ENCODE measurements at regions not wholly inside any gene's neighbourhood (a gene's known extent, or its start where the extent isn't known, plus 50 kb on each side); places are given as distances from the start of the nearest gene placed in this dataset.

- H3K27me3 ChIP-seq = no peaks in the 10 kb centered on the region
- no peaks in the 10 kb centered on the region for H3K4me1 ChIP-seq (ENCODE audit: insufficient read depth)
- no peak for DNase-seq
- H3K27ac ChIP-seq = no peak overlapping the region
- H3K4me3 ChIP-seq = no peak overlapping the region
- WGBS, 3 donors = 88 to 94% (median 90%) methylated on average over 3 of the region's 3 CpGs
- intact Hi-C loops (cut with DNase I) = no loop called here
- TF ChIP-seq, protein P1, sequence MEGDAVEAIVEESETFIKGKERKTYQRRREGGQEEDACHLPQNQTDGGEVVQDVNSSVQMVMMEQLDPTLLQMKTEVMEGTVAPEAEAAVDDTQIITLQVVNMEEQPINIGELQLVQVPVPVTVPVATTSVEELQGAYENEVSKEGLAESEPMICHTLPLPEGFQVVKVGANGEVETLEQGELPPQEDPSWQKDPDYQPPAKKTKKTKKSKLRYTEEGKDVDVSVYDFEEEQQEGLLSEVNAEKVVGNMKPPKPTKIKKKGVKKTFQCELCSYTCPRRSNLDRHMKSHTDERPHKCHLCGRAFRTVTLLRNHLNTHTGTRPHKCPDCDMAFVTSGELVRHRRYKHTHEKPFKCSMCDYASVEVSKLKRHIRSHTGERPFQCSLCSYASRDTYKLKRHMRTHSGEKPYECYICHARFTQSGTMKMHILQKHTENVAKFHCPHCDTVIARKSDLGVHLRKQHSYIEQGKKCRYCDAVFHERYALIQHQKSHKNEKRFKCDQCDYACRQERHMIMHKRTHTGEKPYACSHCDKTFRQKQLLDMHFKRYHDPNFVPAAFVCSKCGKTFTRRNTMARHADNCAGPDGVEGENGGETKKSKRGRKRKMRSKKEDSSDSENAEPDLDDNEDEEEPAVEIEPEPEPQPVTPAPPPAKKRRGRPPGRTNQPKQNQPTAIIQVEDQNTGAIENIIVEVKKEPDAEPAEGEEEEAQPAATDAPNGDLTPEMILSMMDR (IDR thresholded peaks at IDR 0.05) = no peak
- TF ChIP-seq EP300 (IDR thresholded peaks at IDR 0.05) (no peak), POLR2A (IDR thresholded peaks at IDR 0.05) (no peak)
- no peaks in the 10 kb centered on the region for H3K9me3 ChIP-seq
- no peaks in the 10 kb centered on the region for H3K36me3 ChIP-seq
Observed at GRCh38 chr9:115513148-115513547, 395.2 kb upstream of the TNC start.

DNA sequence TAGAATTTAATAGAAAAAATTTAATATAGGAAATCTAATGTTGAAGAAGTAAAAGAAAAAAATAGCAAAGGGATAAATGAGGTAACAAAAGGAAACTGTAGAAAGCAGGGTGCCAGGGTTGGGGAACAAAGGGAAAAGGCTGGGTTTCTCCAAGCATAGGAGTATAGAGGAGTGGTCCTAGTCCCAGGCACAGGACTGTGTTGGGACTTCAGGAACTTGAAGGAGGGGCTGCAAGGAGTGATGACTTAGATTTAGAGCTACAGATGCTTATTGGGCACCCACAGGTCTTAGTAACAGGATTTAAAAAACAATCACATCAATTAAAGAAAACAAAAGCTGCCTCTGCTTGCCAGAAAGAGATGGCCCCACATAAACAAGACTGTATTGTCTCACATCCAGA, 396.5 kb upstream of the TNC start:
- intact Hi-C loops (cut with DNase I) = no loop called here
- DNase-seq = no peak
- Histone ChIP-seq H3K36me3 (no peaks in the 10 kb centered on the region), H3K27me3 (no peaks in the 10 kb centered on the region), H3K9me3 (no peaks in the 10 kb centered on the region), H3K27ac (no peak overlapping the region), H3K4me3 (no peak overlapping the region), H3K4me1 (ENCODE audit: insufficient read depth) (no peaks in the 10 kb centered on the region)
- no peak for TF ChIP-seq POLR2A (IDR thresholded peaks at IDR 0.05)
- TF ChIP-seq, protein P1 (IDR thresholded peaks at IDR 0.05) = no peak
- TF ChIP-seq EP300 (IDR thresholded peaks at IDR 0.05) = no peak

- TF ChIP-seq POLR2A (IDR thresholded peaks at IDR 0.05) = no peak
- TF ChIP-seq, protein P1 (IDR thresholded peaks at IDR 0.05) = no peak
- TF ChIP-seq EP300 (IDR thresholded peaks at IDR 0.05) = no peak
- no peak for DNase-seq
- no peaks in the 10 kb centered on the region for H3K27me3 ChIP-seq
- H3K4me3 ChIP-seq = no peak overlapping the region
- no peak overlapping the region for H3K27ac ChIP-seq
- no peaks in the 10 kb centered on the region for H3K36me3 ChIP-seq
- no peaks in the 10 kb centered on the region for H3K4me1 ChIP-seq (ENCODE audit: insufficient read depth)
- intact Hi-C loops (cut with DNase I) = no loop called here
- no peaks in the 10 kb centered on the region for H3K9me3 ChIP-seq
Observed at GRCh38 chr9:115517335-115518075, 399.5 kb upstream of the TNC start.

DNA sequence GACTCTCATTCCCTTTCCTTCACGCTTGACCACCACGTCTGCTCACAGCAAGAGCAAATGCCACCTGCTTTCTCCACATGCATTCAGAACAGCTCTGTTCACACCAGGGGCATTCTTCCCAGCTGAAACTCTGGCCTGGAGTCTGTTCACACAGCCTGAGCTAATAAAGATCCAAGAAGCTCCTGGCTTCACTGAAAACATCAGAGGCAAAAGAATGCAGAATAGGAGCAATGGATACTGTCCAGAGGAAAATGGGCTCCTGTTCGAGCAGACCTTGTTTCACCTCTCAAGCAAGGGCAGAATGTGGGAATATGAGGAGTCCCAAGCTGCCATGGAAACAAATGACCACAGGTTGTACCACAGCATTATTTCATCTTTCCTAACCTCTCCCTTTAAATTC, 402.7 kb upstream of the TNC start:
- DNase-seq = no peak
- Histone ChIP-seq H3K27ac (no peak overlapping the region), H3K27me3 (no peaks in the 10 kb centered on the region), H3K9me3 (no peaks in the 10 kb centered on the region), H3K4me3 (no peak overlapping the region), H3K4me1 (ENCODE audit: insufficient read depth) (no peaks in the 10 kb centered on the region), H3K36me3 (no peaks in the 10 kb centered on the region)
- TF ChIP-seq, protein P1 (IDR thresholded peaks at IDR 0.05) = no peak
- TF ChIP-seq POLR2A (IDR thresholded peaks at IDR 0.05) = no peak
- no peak for TF ChIP-seq EP300 (IDR thresholded peaks at IDR 0.05)
- intact Hi-C loops (cut with DNase I) = no loop called here
- 68 to 77% (median 69%) methylated on average over 3 of the region's 3 CpGs for WGBS, 3 donors
